H9 (cell line): ENCODE measurements at regions not wholly inside any gene's neighbourhood (a gene's known extent, or its start where the extent isn't known, plus 50 kb on each side); places are given as distances from the start of the nearest gene placed in this dataset.

Experiments used
- DNase-seq: peaks from one replicate; pipeline ENCODE4 v3.0.0-alpha.2; 2017
- H2AFZ ChIP-seq: one replicate; pipeline ENCODE4 v1.6.1; 2013; ENCODE audit warnings: mild to moderate bottlenecking, low read length, control low read depth, moderate library complexity
- H2AK5ac ChIP-seq: 2 replicates; pipeline ENCODE4 v1.6.1; 2013; ENCODE audit warnings: low read length, control low read depth, mixed read lengths; ENCODE audit not compliant: insufficient read length
- H2BK120ac ChIP-seq: one replicate; pipeline ENCODE4 v1.6.1; 2013; ENCODE audit warnings: low read depth, mild to moderate bottlenecking, low read length, control low read depth, inconsistent platforms; ENCODE audit not compliant: poor library complexity, severe bottlenecking
- H2BK12ac ChIP-seq: 2 replicates; pipeline ENCODE4 v1.6.1; 2013; ENCODE audit warnings: low read length, control low read depth, mixed read lengths, low read depth; ENCODE audit not compliant: insufficient read length
- H2BK15ac ChIP-seq: 2 replicates; pipeline ENCODE4 v1.6.1; 2013; ENCODE audit warnings: low read depth, low read length, control low read depth
- H2BK20ac ChIP-seq: one replicate; pipeline ENCODE4 v1.6.1; 2013; ENCODE audit warnings: low read depth, mild to moderate bottlenecking, low read length, control low read depth, inconsistent platforms; ENCODE audit not compliant: poor library complexity, severe bottlenecking
- H2BK5ac ChIP-seq: 2 replicates; pipeline ENCODE4 v1.6.1; 2013; ENCODE audit warnings: low read length, control low read depth, mixed read lengths; ENCODE audit not compliant: insufficient read length
- H3K14ac ChIP-seq: 2 replicates; pipeline ENCODE4 v1.6.1; 2013; ENCODE audit warnings: low read length, control low read depth; ENCODE audit not compliant: insufficient read depth
- H3K18ac ChIP-seq: 2 replicates; pipeline ENCODE4 v1.6.1; 2013; ENCODE audit warnings: low read depth, mild to moderate bottlenecking, mixed read lengths, low read length, control low read depth; ENCODE audit not compliant: insufficient read length
- H3K23ac ChIP-seq: 2 replicates; pipeline ENCODE4 v1.6.1; 2013; ENCODE audit warnings: low read length, control low read depth, mixed read lengths, low read depth; ENCODE audit not compliant: insufficient read length
- H3K23me2 ChIP-seq: 2 replicates; pipeline ENCODE4 v1.6.1; 2013; ENCODE audit warnings: low read depth, mild to moderate bottlenecking, mixed read lengths, low read length, control low read depth; ENCODE audit not compliant: insufficient read length, poor library complexity, severe bottlenecking
- H3K27ac ChIP-seq: 2 replicates; pipeline ENCODE4 v1.5.1; 2013; ENCODE audit warnings: low read length, control low read depth, mixed read lengths, low read depth; ENCODE audit not compliant: insufficient read length
- H3K27me3 ChIP-seq: 2 replicates; pipeline ENCODE4 v1.6.1; 2013; ENCODE audit warnings: low read length, control low read depth, inconsistent platforms; ENCODE audit not compliant: insufficient read depth
- H3K4ac ChIP-seq: 2 replicates; pipeline ENCODE4 v1.6.1; 2013; ENCODE audit warnings: low read depth, mild to moderate bottlenecking, control low read depth, inconsistent platforms, low read length, moderate library complexity
- H3K4me1 ChIP-seq: 2 replicates; pipeline ENCODE4 v1.6.1; 2013; ENCODE audit warnings: low read length, control low read depth, inconsistent platforms; ENCODE audit not compliant: insufficient read depth
- H3K4me2 ChIP-seq: 2 replicates; pipeline ENCODE4 v1.6.1; 2013; ENCODE audit warnings: low read length, control low read depth, mixed read lengths; ENCODE audit not compliant: insufficient read length, insufficient read depth
- H3K56ac ChIP-seq: 2 replicates; pipeline ENCODE4 v1.6.1; 2013; ENCODE audit warnings: low read depth, mild to moderate bottlenecking, mixed read lengths, low read length, control low read depth; ENCODE audit not compliant: insufficient read length
- H3K79me1 ChIP-seq: 2 replicates; pipeline ENCODE4 v1.6.1; 2013; ENCODE audit warnings: low read depth, mild to moderate bottlenecking, moderate library complexity, low read length, control low read depth, inconsistent platforms; ENCODE audit not compliant: insufficient read depth, poor library complexity, severe bottlenecking
- H3K79me2 ChIP-seq: 2 replicates; pipeline ENCODE4 v1.6.1; 2013; ENCODE audit warnings: low read length, control low read depth, inconsistent platforms; ENCODE audit not compliant: insufficient read depth
- H3K9ac ChIP-seq: 2 replicates; pipeline ENCODE4 v1.6.1; 2013; ENCODE audit warnings: low read length, control low read depth, mixed read lengths; ENCODE audit not compliant: insufficient read length; ENCODE audit errors: extremely low read depth
- H3K9me3 ChIP-seq: one replicate; pipeline ENCODE4 v1.6.1; 2013; ENCODE audit warnings: low read depth, low read length, inconsistent platforms; ENCODE audit not compliant: control insufficient read depth
- H3T11ph ChIP-seq: one replicate; pipeline ENCODE4 v1.6.1; 2013; ENCODE audit warnings: mild to moderate bottlenecking, low read length, control low read depth, inconsistent platforms
- H4K20me1 ChIP-seq: one replicate; pipeline ENCODE4 v1.6.1; 2013; ENCODE audit not compliant: control insufficient read depth, insufficient read length, insufficient read depth
- H4K5ac ChIP-seq: 2 replicates; pipeline ENCODE4 v1.6.1; 2013; ENCODE audit warnings: low read depth, mild to moderate bottlenecking, mixed read lengths, low read length, control low read depth; ENCODE audit not compliant: insufficient read length
- H4K8ac ChIP-seq: replicated peaks from 2 replicates; pipeline ENCODE4 v1.6.1; 2013; ENCODE audit warnings: low read length, control low read depth, mixed read lengths, low read depth; ENCODE audit not compliant: insufficient read length
- H4K91ac ChIP-seq: 2 replicates; pipeline ENCODE4 v1.6.1; 2013; ENCODE audit warnings: low read depth, mild to moderate bottlenecking, moderate library complexity, mixed read lengths, low read length, control low read depth; ENCODE audit not compliant: insufficient read length
- H3K27ac Mint-ChIP-seq, 3 experiments: 2 replicates in 2 of 3; 3 replicates in 1 of 3; pipeline ENCODE4 v1.8.0; 2020 to 2021; ENCODE audit warnings: mixed read lengths in 3 of 3, mild to moderate bottlenecking in 1 of 3, moderate library complexity in 1 of 3
- H3K27me3 Mint-ChIP-seq: 2 replicates; pipeline ENCODE4 v1.8.0; 2021; ENCODE audit warnings: low read depth, mild to moderate bottlenecking, moderate library complexity, mixed read lengths
- H3K36me3 Mint-ChIP-seq, 3 experiments: 2 replicates in 2 of 3; 3 replicates in 1 of 3; pipeline ENCODE4 v1.8.0; 2020 to 2021; ENCODE audit warnings: low read depth in 3 of 3, mixed read lengths in 3 of 3; ENCODE audit not compliant: insufficient read depth in 1 of 3
- H3K4me1 Mint-ChIP-seq, 2 experiments: 2 replicates each; pipeline ENCODE4 v1.8.0; 2020; ENCODE audit warnings: mixed read lengths in 2 of 2
- H3K4me3 Mint-ChIP-seq, 2 experiments: 2 replicates in 1 of 2; 3 replicates in 1 of 2; pipeline ENCODE4 v1.8.0; 2020 to 2021; ENCODE audit warnings: mild to moderate bottlenecking in 2 of 2, mixed read lengths in 2 of 2, moderate library complexity in 1 of 2
- H3K9me3 Mint-ChIP-seq, 2 experiments: 2 replicates in 1 of 2; 3 replicates in 1 of 2; pipeline ENCODE4 v1.8.0; 2020; ENCODE audit warnings: mild to moderate bottlenecking in 2 of 2, mixed read lengths in 2 of 2, moderate library complexity in 1 of 2
- CTCF ChIP-seq: fragments of 200-600 bp; sonication (generic); conservative IDR thresholded peaks from 3 replicates; pipeline ENCODE4 v1.8.0; 2021; ENCODE audit warnings: antibody characterized with exemption, mild to moderate bottlenecking
- WGBS: extraction: QIAGEN DNeasy Blood & Tissue Kit; methylation state at CpG from one replicate; pipeline ENCODE4 v1.1.7; 2013; ENCODE audit warnings: missing lambda C conversion rate, low lambda C conversion rate, mixed read lengths; ENCODE audit not compliant: insufficient read length; ENCODE audit errors: extremely low coverage; 5-methylcytosine and 5-hydroxymethylcytosine counted together

GRCh38 chr6:11831653-11832052 is 53.0 kb upstream of the ADTRP start:
- Histone ChIP-seq H2BK20ac (no peak overlapping the region), H3K9ac (no peak overlapping the region), H3K4me1 (peaks cover 4% of the 10 kb centered on the region; the same call in 1 of the 2 replicates), H3K9me3 (no peaks in the 10 kb centered on the region), H2BK5ac (no peak overlapping the region), H3K79me1 (no peaks in the 10 kb centered on the region), H2BK12ac (no peak overlapping the region), H3K27ac (no peak overlapping the region), H4K5ac (no peak overlapping the region), H3K23ac (no peak overlapping the region), H2BK120ac (no peak overlapping the region), H2AFZ (no peak overlapping the region), H3K18ac (no peak overlapping the region), H4K8ac (no peak overlapping the region), H2BK15ac (no peak overlapping the region), H3K56ac (no peak overlapping the region), H3T11ph (no peak overlapping the region), H3K14ac (no peak overlapping the region), H4K20me1 (no peaks in the 10 kb centered on the region), H3K27me3 (no peaks in the 10 kb centered on the region), H4K91ac (no peak overlapping the region), H3K79me2 (no peaks in the 10 kb centered on the region), H3K4ac (no peak overlapping the region), H3K4me2 (no peak overlapping the region), H3K23me2 (no peaks in the 10 kb centered on the region), H2AK5ac (no peak overlapping the region)
- DNase-seq: no peak
- peaks cover under 1 to 4% of the 10 kb centered on the region in 2 experiments; a peak in 3 of 5 replicates for H3K9me3 Mint-ChIP-seq
- no peak overlapping the region for H3K27ac Mint-ChIP-seq
- no peaks in the 10 kb centered on the region; a peak in 1 of 7 replicates for H3K36me3 Mint-ChIP-seq
- peaks cover 4% of the 10 kb centered on the region; the same call in 1 of the 2 replicates for H3K27me3 Mint-ChIP-seq
- no CpG with 5 or more reads among the region's 17 CpGs for WGBS
- peaks cover 13 to 18% of the 10 kb centered on the region in 2 experiments for H3K4me1 Mint-ChIP-seq
- no peak overlapping the region for H3K4me3 Mint-ChIP-seq
- no peak for TF ChIP-seq CTCF
